ENCODE measurements at regions not wholly inside any gene's neighbourhood (a gene's known extent, or its start where the extent isn't known, plus 50 kb on each side); places are given as distances from the start of the nearest gene placed in this dataset.

- Histone ChIP-seq H3K4me3 (ENCODE audit: low read length, poor library complexity, severe bottlenecking) (no peak overlapping the region), H3F3A (ENCODE audit: low read depth) (no peaks in the 10 kb centered on the region), H3K4me1 (ENCODE audit: insufficient read depth, low read length, poor library complexity, severe bottlenecking) (no peaks in the 10 kb centered on the region), H3K27me3 (ENCODE audit: insufficient read depth, low read length, poor library complexity, severe bottlenecking) (no peaks in the 10 kb centered on the region), H3K4me2 (ENCODE audit: low read depth, low read length, poor library complexity, severe bottlenecking) (no peak overlapping the region), H3K9me2 (replicated peaks; ENCODE audit: low read depth, low read length) (no peaks in the 10 kb centered on the region), H3K9ac (ENCODE audit: low read depth, low read length, poor library complexity, severe bottlenecking) (no peak overlapping the region), H3K9me3 (ENCODE audit: insufficient read depth, low read depth, low read length) (no peaks in the 10 kb centered on the region), H2AFZ (ENCODE audit: low read length) (no peak overlapping the region), H3K36me3 (ENCODE audit: insufficient read depth, low read length) (no peaks in the 10 kb centered on the region), H4K20me1 (ENCODE audit: insufficient read depth, low read length, poor library complexity, severe bottlenecking) (no peaks in the 10 kb centered on the region), H3K79me2 (ENCODE audit: insufficient read depth, low read length) (no peaks in the 10 kb centered on the region)
- TF ChIP-seq EZH2phosphoT487 (IDR thresholded peaks at IDR 0.05; ENCODE audit: borderline replicate concordance) = no peak
- TF ChIP-seq CTCF (conservative IDR thresholded peaks at IDR 0.05; ENCODE audit: low read length) = no peak
Observed at GRCh38 chr2:204452464-204453023, 92.7 kb upstream of the PARD3B start.

DNA sequence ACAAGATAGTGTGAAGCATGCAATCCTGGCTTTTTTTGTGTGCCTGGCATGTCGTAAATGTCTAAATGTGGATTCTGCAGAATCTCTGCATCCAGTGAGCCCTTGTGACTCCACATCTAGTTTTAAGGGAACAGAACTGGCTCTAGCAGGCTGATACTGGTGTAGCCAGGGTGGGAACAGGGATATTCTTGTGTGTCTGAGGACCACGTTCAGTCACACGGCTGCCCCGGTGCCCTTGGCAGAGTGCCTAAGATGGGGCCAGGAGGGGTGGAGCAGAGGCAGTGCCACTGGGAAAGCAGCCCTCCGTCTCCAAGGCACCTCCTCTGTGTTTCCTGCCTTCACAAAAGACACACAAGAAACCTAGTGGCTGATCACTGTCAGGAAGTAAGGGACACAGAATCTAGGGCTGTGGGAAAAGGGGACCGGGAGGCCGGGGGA lies 91.5 kb upstream of the PARD3B start:
- no peaks in the 10 kb centered on the region for H3K36me3 ChIP-seq (ENCODE audit: insufficient read depth, low read length)
- no peaks in the 10 kb centered on the region for H3K79me2 ChIP-seq (ENCODE audit: insufficient read depth, low read length)
- no peaks in the 10 kb centered on the region for H3K4me1 ChIP-seq (ENCODE audit: insufficient read depth, low read length, poor library complexity, severe bottlenecking)
- no peaks in the 10 kb centered on the region for H3K9me2 ChIP-seq (replicated peaks; ENCODE audit: low read depth, low read length)
- no peaks in the 10 kb centered on the region for H3K27me3 ChIP-seq (ENCODE audit: insufficient read depth, low read length, poor library complexity, severe bottlenecking)
- H2AFZ ChIP-seq (ENCODE audit: low read length) = no peak overlapping the region
- no peaks in the 10 kb centered on the region for H3F3A ChIP-seq (ENCODE audit: low read depth)
- H3K4me2 ChIP-seq (ENCODE audit: low read depth, low read length, poor library complexity, severe bottlenecking) = no peak overlapping the region
- H4K20me1 ChIP-seq (ENCODE audit: insufficient read depth, low read length, poor library complexity, severe bottlenecking) = no peaks in the 10 kb centered on the region
- H3K9ac ChIP-seq (ENCODE audit: low read depth, low read length, poor library complexity, severe bottlenecking) = no peak overlapping the region
- H3K9me3 ChIP-seq (ENCODE audit: insufficient read depth, low read depth, low read length) = no peaks in the 10 kb centered on the region
- no peak overlapping the region for H3K4me3 ChIP-seq (ENCODE audit: low read length, poor library complexity, severe bottlenecking)
- TF ChIP-seq CTCF (conservative IDR thresholded peaks at IDR 0.05; ENCODE audit: low read length) = no peak
- no peak for TF ChIP-seq EZH2phosphoT487 (IDR thresholded peaks at IDR 0.05; ENCODE audit: borderline replicate concordance)

DNA sequence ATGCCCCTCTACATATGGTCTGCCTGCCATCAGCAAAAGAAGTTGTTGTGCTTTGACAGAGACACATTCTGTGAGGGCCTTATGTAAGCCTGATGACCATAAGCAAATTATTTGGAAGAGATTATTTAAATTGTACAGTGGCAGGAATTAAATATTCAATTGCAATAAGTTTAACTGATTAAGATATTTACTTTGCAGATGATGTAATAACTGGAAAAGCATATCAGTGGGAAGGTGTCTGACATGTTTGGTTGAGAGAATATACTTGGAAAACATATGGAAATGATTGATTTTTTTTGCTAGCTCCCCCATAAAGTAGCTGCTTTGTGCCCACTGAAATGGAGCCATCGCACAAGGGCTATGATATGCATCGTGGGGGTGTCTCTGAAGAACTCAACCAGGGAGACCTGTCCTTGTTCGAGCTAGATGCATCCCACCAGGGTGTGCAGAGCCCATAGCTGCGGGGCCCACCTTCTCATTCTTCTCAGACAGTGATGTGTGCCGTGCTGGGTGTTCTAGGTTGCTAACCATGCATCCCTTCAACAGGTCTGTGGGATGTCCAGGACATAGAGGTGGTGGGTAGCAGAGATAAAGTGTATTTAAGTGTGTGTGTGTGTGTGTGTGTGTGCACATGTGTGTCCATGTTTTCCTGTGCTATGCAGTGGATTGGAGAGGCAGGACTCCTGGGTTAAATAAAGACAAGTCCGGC lies 90.4 kb upstream of the PARD3B start:
- no peak overlapping the region for H2AFZ ChIP-seq (ENCODE audit: low read length)

More for the DNA sequence above, 90.4 kb upstream of the PARD3B start:
- no peaks in the 10 kb centered on the region for H3K79me2 ChIP-seq (ENCODE audit: insufficient read depth, low read length)
- no peaks in the 10 kb centered on the region for H3F3A ChIP-seq (ENCODE audit: low read depth)
- no peak overlapping the region for H3K4me3 ChIP-seq (ENCODE audit: low read length, poor library complexity, severe bottlenecking)
- H3K9me2 ChIP-seq (replicated peaks; ENCODE audit: low read depth, low read length) = no peaks in the 10 kb centered on the region
- H3K9ac ChIP-seq (ENCODE audit: low read depth, low read length, poor library complexity, severe bottlenecking) = no peak overlapping the region
- H3K9me3 ChIP-seq (ENCODE audit: insufficient read depth, low read depth, low read length) = no peaks in the 10 kb centered on the region
- H3K4me1 ChIP-seq (ENCODE audit: insufficient read depth, low read length, poor library complexity, severe bottlenecking) = no peaks in the 10 kb centered on the region
- no peak overlapping the region for H3K4me2 ChIP-seq (ENCODE audit: low read depth, low read length, poor library complexity, severe bottlenecking)
- no peaks in the 10 kb centered on the region for H4K20me1 ChIP-seq (ENCODE audit: insufficient read depth, low read length, poor library complexity, severe bottlenecking)
- no peaks in the 10 kb centered on the region for H3K36me3 ChIP-seq (ENCODE audit: insufficient read depth, low read length)
- TF ChIP-seq EZH2phosphoT487 (IDR thresholded peaks at IDR 0.05; ENCODE audit: borderline replicate concordance) (no peak), CTCF (conservative IDR thresholded peaks at IDR 0.05; ENCODE audit: low read length) (no peak)
- no peaks in the 10 kb centered on the region for H3K27me3 ChIP-seq (ENCODE audit: insufficient read depth, low read length, poor library complexity, severe bottlenecking)
